ENCODE measurements at regions not wholly inside any gene's neighbourhood (a gene's known extent, or its start where the extent isn't known, plus 50 kb on each side); places are given as distances from the start of the nearest gene placed in this dataset.

GRCh38 chr4:138772366-138772765 is 243.2 kb upstream of the NOCT start:
- H3K4me2 ChIP-seq (ENCODE audit: low read depth, low read length): no peak overlapping the region
- no peaks in the 10 kb centered on the region for H3K9me1 ChIP-seq (ENCODE audit: insufficient read depth, low read length)
- H3K9me3 ChIP-seq (ENCODE audit: control insufficient read depth, insufficient read depth, low read length): no peaks in the 10 kb centered on the region
- H3K36me3 ChIP-seq (ENCODE audit: control insufficient read depth, insufficient read depth, low read length): no peaks in the 10 kb centered on the region
- no peak overlapping the region for H3K4ac ChIP-seq (ENCODE audit: low read depth, low read length)
- intact Hi-C loops (cut with micrococcal nuclease) (no loop called here), in situ Hi-C loops (cut with MboI; ENCODE audit: low sequenced_read_pairs) (no loop called here), dilution Hi-C loops (cut with HindIII; ENCODE audit: low sequenced_read_pairs, unreplicated experiment) (no loop called here)
- H3K4me3 ChIP-seq (ENCODE audit: insufficient read depth, low read depth, low read length): no peak overlapping the region
- DNase-seq (no peak), ATAC-seq (ENCODE audit: low read depth) (no peak)
- H3K56ac ChIP-seq (ENCODE audit: extremely low read depth, insufficient read depth, low read length): no peak overlapping the region
- no peak overlapping the region for H3K9ac ChIP-seq (ENCODE audit: low read depth, low read length)
- no peaks in the 10 kb centered on the region; the same call in 1 of the 2 replicates for H3K27me3 ChIP-seq (ENCODE audit: control insufficient read depth, insufficient read depth, low read length)
- no peak overlapping the region for H2BK15ac ChIP-seq (ENCODE audit: low read depth, low read length)
- no peak overlapping the region for H2BK120ac ChIP-seq (ENCODE audit: low read depth, low read length)
- H2AK9ac ChIP-seq (replicated peaks; ENCODE audit: low read depth, low read length, poor library complexity): no peak overlapping the region
- peak overlapping the region; percentile 2 for H2AFZ ChIP-seq (replicated peaks; ENCODE audit: low read length, poor library complexity)
- no peak overlapping the region for H2BK5ac ChIP-seq (ENCODE audit: low read depth, low read length, poor library complexity, severe bottlenecking)
- H2AK5ac ChIP-seq (ENCODE audit: low read depth, low read length): no peak overlapping the region
- H4K5ac ChIP-seq (ENCODE audit: low read depth, low read length): no peak overlapping the region
- CTCF ChIA-PET: no interaction called here
- no TSS peak for BruUV-seq (replicated peaks)
- H3K4me1 ChIP-seq (ENCODE audit: control insufficient read depth, insufficient read depth, low read length): peaks cover 1% of the 10 kb centered on the region; the same call in 1 of the 2 replicates
- no peak overlapping the region for H4K8ac ChIP-seq (ENCODE audit: low read depth in 2 of 2, low read length in 2 of 2)
- H4K20me1 ChIP-seq (ENCODE audit: insufficient read depth, low read length): no peaks in the 10 kb centered on the region
- no peak overlapping the region for H3K14ac ChIP-seq (replicated peaks; ENCODE audit: low read depth, low read length)
- no peaks in the 10 kb centered on the region for H3K79me1 ChIP-seq (ENCODE audit: low read depth in 1 of 2, low read length in 2 of 2)
- no peak overlapping the region for H3K27ac ChIP-seq (ENCODE audit: insufficient read depth, low read length)
- no peak overlapping the region for H4K91ac ChIP-seq (ENCODE audit: insufficient read depth, low read depth, low read length)
- POLR2A ChIA-PET (ENCODE audit: unreplicated experiment): no interaction called here
- H3K18ac ChIP-seq (ENCODE audit: low read depth, low read length): no peak overlapping the region
- no peak overlapping the region for H2BK20ac ChIP-seq (ENCODE audit: low read depth, low read length)
- TF ChIP-seq MAFK (IDR thresholded peaks at IDR 0.05; ENCODE audit: low read depth, low read length): no peak
- TF ChIP-seq MXI1 (IDR thresholded peaks at IDR 0.05; ENCODE audit: borderline replicate concordance, low read depth, low read length): no peak
- no peak overlapping the region for H3K23ac ChIP-seq (ENCODE audit: low read depth, low read length)
